HG02938 (cell line): ENCODE measurements at regions not wholly inside any gene's neighbourhood (a gene's known extent, or its start where the extent isn't known, plus 50 kb on each side); places are given as distances from the start of the nearest gene placed in this dataset.

Experiments
- ATAC-seq: cut with Tn5 transposase; IDR thresholded peaks from one replicate; pipeline ENCODE4 v1.9.1; 2021; ENCODE audit warnings: mild to moderate bottlenecking, moderate library complexity; ENCODE audit not compliant: unreplicated experiment

- ATAC-seq: no peak
Measured at GRCh38 chr20:10724449-10725173, 50.8 kb upstream of the JAG1 start.

- ATAC-seq: no peak
Measured at GRCh38 chr20:10728873-10729670, 55.3 kb upstream of the JAG1 start.

DNA sequence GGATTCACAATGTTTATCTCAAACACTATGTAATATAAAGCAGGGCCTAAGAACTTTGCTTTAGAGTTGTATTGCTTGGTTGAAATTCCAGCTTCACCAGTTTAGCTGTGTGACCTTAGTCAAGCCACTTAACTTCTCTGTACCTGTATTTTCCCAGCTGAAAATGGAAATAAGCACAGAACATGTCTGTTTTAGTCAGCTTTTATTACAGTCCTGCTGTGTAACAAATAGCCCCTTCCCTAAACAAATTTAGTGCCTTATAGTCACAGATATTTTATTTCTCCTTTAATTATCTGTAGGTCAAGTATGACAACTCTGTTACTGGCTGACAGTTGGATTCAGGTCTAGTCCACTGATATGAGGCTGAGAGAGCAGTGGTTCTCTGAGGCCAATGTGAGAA is 56.0 kb upstream of the JAG1 start:
- no peak for ATAC-seq

DNA sequence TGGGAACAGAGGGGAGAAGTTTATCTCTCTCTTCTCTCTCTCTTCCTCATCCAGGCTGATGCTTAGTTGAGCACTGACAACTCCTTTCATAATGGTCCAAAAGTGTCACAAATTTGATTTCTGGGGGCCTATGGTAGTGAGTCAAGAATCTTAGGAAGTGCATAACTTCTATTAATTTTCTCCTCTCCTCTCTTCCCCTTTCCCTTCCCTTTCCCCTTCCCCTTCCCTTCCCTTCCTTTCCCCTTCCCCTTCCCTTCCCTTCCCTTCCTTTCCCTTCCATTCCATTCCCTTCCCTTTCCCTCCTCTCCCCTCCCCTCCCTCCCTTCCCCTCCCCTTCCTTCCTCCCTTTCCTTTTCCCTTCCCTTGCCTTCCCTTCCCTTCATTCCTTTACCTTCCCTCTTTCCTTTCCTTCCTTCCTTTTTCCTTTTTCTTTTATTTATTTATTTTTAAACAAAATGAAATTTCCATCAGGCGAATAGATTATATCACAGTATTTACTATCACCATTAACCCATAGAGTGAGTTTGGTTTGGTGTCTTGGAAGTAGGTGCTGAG is 56.9 kb upstream of the JAG1 start:
- no peak for ATAC-seq

- no peak for ATAC-seq
Measured at GRCh38 chr20:10731190-10731965, 57.6 kb upstream of the JAG1 start.

- ATAC-seq: no peak
Measured at GRCh38 chr20:10733122-10733521, 59.3 kb upstream of the JAG1 start.

GRCh38 chr20:10735195-10735949 is 61.6 kb upstream of the JAG1 start:
- ATAC-seq: no peak

- ATAC-seq: no peak
Measured at GRCh38 chr20:10739134-10739533, 65.3 kb upstream of the JAG1 start.

- ATAC-seq: no peak
Measured at GRCh38 chr20:10739566-10739965, 65.8 kb upstream of the JAG1 start.

GRCh38 chr20:10741060-10741459 is 67.3 kb upstream of the JAG1 start:
- ATAC-seq: no peak

- no peak for ATAC-seq
Measured at GRCh38 chr20:10745790-10746189, 72.0 kb upstream of the JAG1 start.

- no peak for ATAC-seq
Measured at GRCh38 chr20:10747019-10747418, 73.2 kb upstream of the JAG1 start.

DNA sequence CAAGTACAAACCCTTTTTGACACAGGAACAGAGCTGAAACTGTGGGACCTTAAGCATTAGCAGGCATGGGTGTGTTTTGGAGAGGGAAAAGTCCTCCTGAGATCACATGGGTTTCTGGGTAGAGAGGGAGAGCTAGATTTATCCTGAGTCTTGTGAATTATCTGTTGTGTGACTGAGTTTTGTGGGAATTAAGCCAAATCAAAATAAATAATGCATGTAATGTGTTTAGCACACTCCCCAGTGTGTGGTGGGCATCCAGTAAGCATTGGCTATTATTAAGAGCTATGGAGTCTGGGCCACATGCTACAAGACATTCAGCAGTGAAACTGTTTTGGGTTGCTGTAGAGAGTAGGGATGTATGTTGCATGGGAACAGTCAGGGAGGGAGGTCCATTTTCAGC is 75.3 kb upstream of the JAG1 start:
- ATAC-seq: no peak

DNA sequence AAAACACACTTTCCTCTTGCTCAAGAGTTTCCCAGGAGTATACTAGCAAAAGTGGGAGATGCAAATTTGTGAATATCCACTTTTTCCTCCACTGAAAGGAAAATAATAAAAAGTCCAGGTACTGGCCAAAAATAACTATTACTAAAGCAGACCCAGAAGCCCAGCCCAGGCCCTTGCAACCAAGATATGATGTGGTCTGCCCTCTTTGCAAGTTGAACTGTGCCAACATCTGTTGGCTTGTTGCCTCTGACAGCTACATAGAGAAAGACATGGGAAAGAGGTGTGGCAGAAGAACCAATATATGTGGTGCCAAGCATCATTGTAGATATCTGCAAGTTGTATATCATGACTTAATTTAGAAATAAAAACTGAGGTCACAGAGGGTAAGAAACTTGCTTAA is 78.4 kb upstream of the JAG1 start:
- no peak for ATAC-seq

- ATAC-seq: no peak
Measured at GRCh38 chr20:10754824-10755223, 81.0 kb upstream of the JAG1 start.

GRCh38 chr20:10758446-10758845 is 84.6 kb upstream of the JAG1 start:
- ATAC-seq: no peak

DNA sequence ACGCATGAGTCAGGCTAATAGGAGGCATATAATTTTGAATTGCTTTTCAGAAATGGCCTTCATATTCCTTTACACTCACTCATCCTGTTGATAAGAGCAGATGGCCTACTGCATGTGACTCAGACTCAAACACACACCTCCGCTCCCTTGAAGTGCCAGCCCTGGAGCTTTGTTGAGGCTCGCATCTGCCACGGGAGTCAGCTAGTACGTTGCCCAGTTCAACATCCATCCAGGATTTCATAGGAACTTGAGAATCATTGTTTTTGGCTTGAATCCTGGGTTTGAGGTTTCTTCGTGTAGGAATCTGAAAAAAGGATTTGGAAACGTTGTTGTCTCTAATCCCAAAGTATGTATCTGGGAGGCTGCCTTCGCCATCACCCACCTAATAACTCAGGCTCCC is 87.4 kb upstream of the JAG1 start:
- no peak for ATAC-seq

DNA sequence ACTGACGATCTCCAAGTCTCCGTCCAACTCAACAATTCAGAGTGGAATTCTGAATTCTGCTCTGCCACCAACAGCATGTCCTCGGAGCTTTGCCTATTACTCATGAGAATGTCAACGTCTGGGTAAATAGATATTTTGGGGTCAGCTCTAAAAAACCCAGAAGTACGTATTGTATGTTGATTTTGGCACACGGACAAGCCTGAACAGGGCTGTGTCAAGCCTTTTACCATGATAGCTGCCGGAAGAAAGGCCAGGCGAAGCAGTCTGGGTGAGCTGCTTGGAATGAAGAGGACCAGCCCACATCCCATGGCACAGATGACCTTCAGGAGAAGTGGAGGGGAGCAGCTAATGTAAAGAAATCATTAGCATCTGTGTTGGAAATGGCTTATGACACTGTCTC is 88.0 kb upstream of the JAG1 start:
- ATAC-seq: no peak

DNA sequence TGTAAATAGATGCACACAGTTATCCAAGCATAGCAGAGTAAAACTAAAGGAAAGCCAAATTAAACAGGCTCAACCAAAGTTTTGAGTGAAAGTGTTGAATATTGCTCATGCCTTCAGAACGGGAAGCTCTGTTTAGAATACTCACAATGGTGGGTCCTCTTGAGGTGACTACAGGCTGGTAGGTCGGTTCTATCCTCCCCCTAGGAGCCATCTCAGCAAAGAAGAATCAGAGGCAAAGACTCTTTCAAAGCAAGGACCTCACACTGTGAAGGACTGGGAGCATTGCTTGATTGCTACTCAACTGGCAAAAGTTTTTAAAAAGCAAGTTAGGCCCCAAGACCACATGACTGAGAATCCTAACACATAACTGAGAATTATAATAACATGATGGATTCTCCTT is 88.4 kb upstream of the JAG1 start:
- ATAC-seq: no peak

GRCh38 chr20:10763112-10763511 is 89.3 kb upstream of the JAG1 start:
- ATAC-seq: no peak

DNA sequence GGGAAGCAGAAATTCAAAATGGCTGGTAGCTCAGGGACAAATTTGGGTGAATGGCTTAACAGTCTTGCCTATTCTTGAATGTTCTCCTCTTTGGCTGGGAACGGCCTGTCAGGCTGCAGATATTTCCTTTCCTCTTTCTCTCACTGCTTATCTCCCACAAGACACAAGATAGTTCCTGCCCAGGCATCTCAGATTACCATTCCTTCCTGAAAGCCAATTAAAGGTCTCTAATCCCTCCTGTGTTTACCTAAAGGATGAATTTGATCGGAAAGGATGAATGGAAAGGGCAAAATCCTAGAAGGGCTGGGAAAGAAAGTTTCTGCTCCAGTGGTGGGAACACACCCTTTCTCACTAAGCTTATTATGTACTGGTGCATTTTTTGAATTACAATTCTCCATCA is 95.9 kb upstream of the JAG1 start:
- no peak for ATAC-seq
